Omental fat pad (tissue), 3 donors: ENCODE measurements at regions not wholly inside any gene's neighbourhood (a gene's known extent, or its start where the extent isn't known, plus 50 kb on each side); places are given as distances from the start of the nearest gene placed in this dataset.

ENCODE experiments used
- ATAC-seq: fragments of 150-250 bp; one replicate; pipeline ENCODE4 v1.9.1; 2016; ENCODE audit warnings: mild to moderate bottlenecking, moderate library complexity; ENCODE audit not compliant: low FRiP score
- DNase-seq: peaks from one replicate; pipeline ENCODE4 v3.0.0-alpha.2; 2019; ENCODE audit warnings: low spot score
- CTCF ChIP-seq, 3 donors: fragments of 450-650 bp; IDR thresholded peaks; one replicate each; pipeline ENCODE4 v1.5.1; 2016 to 2017; ENCODE audit warnings: antibody characterized with exemption in 3 of 3, mild to moderate bottlenecking in 3 of 3, moderate library complexity in 2 of 3

- no peak for TF ChIP-seq CTCF (IDR thresholded peaks at IDR 0.05)
- DNase-seq (no peak), ATAC-seq (no peak)
Measured at GRCh38 chr3:132218817-132219755, 98.1 kb upstream of the ACP3 start.

DNA sequence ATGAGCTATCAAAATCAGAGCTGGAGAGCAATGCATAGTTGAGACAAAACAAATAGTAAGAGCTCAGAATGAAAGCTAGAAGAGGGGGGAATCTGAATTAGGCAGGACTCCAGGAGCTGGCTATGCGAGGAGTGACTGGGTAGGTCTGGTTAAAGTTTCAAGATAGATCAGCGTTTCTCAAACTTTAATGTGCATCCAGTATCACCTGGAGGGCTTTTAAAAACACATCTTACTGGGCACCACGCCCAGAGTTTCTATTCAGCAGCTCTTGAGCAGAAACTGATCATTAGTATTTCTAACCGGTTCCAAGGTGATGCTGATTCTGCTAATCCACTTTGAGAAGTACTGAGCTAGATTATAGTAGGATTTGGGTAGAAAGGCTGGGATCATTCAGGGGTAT is 96.2 kb upstream of the ACP3 start:
- no peak for TF ChIP-seq CTCF (IDR thresholded peaks at IDR 0.05)
- ATAC-seq: no peak
- no peak for DNase-seq

GRCh38 chr3:132222868-132223538 is 94.2 kb upstream of the ACP3 start:
- peak; percentile 43 for ATAC-seq
- no peak for TF ChIP-seq CTCF (IDR thresholded peaks at IDR 0.05)
- DNase-seq: no peak

GRCh38 chr3:132225664-132226063 is 91.5 kb upstream of the ACP3 start:
- ATAC-seq (no peak), DNase-seq (no peak)
- no peak for TF ChIP-seq CTCF (IDR thresholded peaks at IDR 0.05)

DNA sequence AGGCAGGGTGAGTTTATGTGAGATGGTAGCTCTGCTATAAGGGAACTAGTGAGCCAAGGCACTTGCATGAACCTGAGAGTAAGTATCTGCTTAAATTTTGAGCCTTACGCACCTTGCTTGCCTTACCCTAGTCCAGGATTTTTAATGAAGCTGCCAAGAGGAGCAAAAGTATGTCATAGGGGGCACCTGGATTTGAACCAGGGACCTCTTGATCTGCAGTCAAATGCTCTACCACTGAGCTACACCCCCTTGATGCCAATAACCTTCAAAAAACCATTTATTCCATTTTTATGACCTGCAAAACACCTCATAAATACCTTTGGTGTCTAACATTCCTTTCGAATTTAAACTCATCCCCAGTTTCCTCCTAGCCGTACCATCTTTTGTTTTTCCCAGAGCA is 88.3 kb upstream of the ACP3 start:
- DNase-seq: no peak
- TF ChIP-seq CTCF (IDR thresholded peaks at IDR 0.05): no peak
- ATAC-seq: no peak

DNA sequence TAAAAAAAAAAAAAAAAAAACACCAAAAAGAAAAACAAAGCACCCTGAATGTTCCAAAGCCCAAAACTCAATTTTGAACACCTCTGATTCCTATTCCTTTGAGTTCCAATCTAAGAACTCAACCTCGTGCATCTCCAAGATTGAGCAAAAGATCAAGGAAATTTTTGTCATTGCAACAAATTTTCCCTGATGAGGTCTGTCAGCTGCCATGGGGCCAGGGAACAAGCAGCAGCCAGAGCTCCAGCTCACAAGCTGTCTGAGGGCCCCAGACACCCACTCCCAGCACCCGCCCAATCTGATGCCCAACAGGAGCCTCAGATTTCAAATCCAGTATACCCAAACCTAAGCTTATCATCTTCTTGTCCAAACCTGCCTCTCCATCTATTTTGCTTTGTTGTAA is 87.6 kb upstream of the ACP3 start:
- TF ChIP-seq CTCF (IDR thresholded peaks at IDR 0.05): no peak
- ATAC-seq (no peak), DNase-seq (no peak)
